LNCAP (cell line): ENCODE measurements at regions not wholly inside any gene's neighbourhood (a gene's known extent, or its start where the extent isn't known, plus 50 kb on each side); places are given as distances from the start of the nearest gene placed in this dataset.

ENCODE experiments used
- TF ChIP-seq, protein P1 (sequence below): fragments of 450-650 bp; IDR thresholded peaks from 2 replicates; pipeline ENCODE4 v1.5.1; 2017; ENCODE audit warnings: mild to moderate bottlenecking

DNA sequence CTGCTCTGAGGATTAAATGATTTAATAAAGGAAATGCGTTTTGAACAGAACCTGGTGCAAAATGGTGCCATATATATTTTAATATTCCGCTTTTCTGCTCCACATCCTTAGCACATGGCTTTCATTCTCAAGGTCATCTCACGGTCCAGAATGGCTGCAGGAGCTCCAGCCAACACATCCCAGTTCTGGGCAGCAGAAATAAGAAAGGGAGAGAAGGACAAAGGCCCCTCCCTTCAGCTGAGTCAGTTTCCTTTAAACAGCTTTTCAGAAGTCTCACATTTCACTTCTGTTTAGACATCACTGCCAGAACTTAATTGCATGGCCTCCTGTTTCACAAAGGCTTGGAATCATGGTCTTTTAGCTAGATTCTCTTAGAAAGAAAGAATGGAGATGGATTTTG lies 75.2 kb upstream of the LRRN2 start:
- TF ChIP-seq, protein P1, sequence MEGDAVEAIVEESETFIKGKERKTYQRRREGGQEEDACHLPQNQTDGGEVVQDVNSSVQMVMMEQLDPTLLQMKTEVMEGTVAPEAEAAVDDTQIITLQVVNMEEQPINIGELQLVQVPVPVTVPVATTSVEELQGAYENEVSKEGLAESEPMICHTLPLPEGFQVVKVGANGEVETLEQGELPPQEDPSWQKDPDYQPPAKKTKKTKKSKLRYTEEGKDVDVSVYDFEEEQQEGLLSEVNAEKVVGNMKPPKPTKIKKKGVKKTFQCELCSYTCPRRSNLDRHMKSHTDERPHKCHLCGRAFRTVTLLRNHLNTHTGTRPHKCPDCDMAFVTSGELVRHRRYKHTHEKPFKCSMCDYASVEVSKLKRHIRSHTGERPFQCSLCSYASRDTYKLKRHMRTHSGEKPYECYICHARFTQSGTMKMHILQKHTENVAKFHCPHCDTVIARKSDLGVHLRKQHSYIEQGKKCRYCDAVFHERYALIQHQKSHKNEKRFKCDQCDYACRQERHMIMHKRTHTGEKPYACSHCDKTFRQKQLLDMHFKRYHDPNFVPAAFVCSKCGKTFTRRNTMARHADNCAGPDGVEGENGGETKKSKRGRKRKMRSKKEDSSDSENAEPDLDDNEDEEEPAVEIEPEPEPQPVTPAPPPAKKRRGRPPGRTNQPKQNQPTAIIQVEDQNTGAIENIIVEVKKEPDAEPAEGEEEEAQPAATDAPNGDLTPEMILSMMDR, result no peak

DNA sequence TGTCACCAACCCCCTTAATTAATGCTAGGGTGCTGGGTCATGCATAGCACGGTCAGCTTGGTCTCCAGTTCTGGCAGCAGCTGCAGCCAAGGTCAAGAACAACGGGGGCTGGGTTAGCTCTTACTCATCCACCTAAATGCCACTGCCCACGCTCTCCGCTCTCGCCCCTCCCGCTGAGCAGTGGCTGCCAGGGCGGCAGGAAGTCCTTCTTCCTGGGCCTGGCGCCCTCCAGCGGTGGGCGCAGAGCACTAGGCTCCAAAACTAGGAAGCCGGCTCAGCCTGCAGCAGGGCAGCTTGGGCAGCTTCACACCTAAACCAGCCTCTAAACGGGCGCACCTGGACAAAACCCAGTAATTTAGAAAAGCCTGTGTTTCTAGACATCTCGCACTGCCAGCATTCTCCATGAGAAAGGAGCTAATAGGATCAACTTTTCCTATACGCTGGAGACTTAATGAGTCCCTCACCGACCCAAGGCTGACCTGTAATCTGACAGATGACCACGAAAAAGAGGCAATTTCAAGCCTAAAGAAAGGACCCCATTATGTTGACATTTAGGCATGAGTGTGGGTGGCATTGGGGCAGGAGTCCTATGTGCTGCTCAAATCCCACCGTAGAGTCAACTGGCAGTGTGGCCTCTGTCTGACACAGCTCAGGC lies 78.4 kb upstream of the LRRN2 start:
- TF ChIP-seq, protein P1, result peak; percentile 94

DNA sequence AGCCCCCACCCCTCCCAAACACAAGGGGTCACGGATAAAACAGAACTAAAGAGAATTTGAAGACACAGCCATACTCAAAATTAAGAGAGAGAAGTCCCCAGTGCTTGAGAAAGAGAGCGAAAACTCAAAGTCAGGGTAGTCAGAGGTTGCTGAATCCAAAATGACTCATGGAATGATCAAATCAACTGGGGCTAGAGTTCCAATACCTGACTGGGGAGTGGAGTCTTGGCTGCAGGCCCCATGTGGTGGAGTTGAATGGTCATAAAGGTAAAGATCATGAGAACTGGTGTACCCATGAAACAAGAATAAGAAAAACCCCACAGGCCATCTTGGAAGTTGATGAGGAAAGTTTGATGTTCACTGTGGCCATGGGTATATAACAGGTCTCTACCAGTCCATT lies 84.5 kb upstream of the LRRN2 start:
- TF ChIP-seq, protein P1, result no peak

DNA sequence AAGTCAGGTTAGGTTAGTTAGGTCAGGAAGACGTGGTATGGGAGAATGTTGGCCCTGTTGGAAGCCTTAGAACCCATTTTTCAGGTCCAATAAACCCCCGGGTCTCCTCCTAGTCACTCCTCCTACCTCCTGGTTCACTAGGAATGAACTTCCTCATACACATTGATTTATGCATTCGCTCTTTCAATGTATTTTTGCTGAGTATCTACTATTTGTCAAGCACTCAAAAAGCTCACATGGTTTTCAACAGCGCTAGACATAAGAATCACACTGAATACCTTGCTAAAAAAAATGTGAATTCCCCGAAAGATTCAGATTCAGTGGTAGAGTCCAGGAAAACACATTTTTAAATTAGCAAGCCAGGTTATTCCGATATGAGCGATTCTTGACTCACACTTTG lies 85.8 kb upstream of the LRRN2 start:
- TF ChIP-seq, protein P1, result no peak

DNA sequence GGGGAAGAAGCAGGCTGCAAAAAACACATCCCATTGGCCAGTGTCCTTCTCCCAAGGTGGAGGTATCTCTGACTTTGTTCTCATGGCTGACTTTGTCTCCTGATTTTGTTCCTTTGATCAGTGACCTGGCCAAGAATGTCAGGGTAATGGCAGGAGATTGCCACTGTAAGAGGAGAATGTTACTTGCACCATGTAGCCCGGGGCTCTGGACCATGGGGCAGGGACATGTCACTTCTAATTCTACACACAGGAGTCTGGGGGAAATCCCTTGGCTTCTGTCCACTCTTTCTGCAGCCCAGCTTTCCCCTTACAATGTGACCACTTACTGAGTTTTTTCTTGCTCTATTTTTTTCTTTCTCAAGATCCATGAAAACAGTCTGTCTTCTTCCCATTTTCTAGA lies 87.7 kb upstream of the LRRN2 start:
- TF ChIP-seq, protein P1, result no peak

DNA sequence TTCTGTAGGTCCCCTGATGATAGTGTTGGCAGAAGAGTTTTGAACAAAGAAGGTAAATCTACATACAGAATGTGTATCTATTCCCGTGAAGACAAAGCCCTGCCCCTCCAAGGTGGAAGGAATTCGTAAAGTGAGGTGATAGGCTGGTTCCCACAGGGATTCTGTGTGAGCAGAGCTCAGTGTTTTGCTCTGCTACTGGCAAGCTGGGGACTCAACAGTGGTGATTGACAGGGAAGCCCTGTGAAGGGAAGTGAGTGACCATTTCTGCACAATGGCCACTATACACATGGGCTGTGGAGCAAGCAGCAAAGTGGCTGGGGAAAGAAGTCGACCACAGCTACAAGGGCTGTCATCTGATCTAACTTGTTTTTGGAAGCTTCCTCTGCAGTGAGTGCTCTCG lies 90.0 kb upstream of the LRRN2 start:
- TF ChIP-seq, protein P1, result no peak

DNA sequence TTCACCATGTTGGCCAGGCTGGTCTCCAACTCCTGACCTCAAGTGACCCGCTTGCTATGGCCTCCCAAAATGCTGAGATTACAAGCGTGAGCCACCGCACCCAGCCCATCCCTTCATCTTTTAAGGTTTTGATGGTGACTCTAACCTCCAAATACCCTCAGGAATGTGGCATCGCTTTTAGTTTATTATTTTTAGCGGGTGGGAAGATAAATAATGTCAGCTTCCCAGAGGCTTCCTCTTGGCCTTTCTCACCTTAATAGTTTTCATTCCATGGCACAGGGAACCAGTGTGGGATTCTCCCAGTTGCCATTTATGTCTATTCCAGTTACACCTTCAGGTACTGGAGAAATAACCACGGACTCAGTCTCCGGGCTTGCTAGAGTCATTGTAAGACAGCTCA lies 92.1 kb upstream of the LRRN2 start:
- TF ChIP-seq, protein P1, result no peak

DNA sequence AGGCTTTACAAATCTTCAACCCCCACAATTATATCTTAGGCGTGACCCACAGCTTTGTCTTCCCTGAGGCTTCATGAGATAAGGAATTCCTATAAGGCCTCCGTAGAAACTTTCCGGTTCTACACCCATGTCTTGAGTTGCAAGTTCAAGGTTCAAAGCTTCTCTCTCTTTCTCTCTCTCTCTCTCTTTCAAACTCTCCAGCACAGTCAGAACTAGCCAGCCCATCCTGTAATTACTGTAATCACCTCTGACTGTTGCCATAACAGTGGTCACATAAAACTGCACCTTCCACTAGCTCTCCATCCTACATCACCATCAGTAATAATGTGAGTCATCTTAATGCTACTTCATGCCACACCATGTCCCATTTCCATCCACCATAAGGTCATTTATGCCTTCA lies 90.0 kb upstream of the NFASC start:
- TF ChIP-seq, protein P1, result no peak
